ENCODE measurements at regions not wholly inside any gene's neighbourhood (a gene's known extent, or its start where the extent isn't known, plus 50 kb on each side); places are given as distances from the start of the nearest gene placed in this dataset.

DNA sequence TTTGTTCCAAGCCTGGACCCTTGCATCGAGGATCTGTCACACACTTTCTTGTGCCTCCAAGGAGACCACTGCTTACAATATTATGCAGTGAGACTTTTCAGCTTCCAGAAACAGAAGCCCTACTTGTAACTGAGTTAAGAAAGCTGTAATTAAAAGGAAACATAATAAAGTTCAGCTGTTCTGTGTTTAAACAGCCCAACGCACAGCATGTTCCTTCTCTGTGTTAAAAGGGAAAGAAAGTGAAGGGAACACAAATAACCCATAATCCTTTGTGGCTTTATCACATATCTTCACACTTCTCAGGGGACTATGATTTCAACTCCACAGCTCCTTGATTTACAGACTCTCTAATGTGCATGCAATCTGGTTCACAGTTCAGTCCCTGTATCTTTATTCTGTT, 200.3 kb upstream of the MTNR1B start:
- Mint-ChIP-seq H3K4me1 (ENCODE audit: unreplicated experiment) (peaks cover 53% of the 10 kb centered on the region), H3K36me3 (ENCODE audit: low read depth, unreplicated experiment) (no peaks in the 10 kb centered on the region), H3K27me3 (ENCODE audit: unreplicated experiment) (peaks cover 7% of the 10 kb centered on the region), H3K27ac (ENCODE audit: unreplicated experiment) (no peak overlapping the region), H3K9me3 (ENCODE audit: unreplicated experiment) (no peaks in the 10 kb centered on the region), H3K4me3 (ENCODE audit: unreplicated experiment) (no peak overlapping the region)
- DNase-seq (ENCODE audit: low spot score): no peak
- TF ChIP-seq, protein P1, sequence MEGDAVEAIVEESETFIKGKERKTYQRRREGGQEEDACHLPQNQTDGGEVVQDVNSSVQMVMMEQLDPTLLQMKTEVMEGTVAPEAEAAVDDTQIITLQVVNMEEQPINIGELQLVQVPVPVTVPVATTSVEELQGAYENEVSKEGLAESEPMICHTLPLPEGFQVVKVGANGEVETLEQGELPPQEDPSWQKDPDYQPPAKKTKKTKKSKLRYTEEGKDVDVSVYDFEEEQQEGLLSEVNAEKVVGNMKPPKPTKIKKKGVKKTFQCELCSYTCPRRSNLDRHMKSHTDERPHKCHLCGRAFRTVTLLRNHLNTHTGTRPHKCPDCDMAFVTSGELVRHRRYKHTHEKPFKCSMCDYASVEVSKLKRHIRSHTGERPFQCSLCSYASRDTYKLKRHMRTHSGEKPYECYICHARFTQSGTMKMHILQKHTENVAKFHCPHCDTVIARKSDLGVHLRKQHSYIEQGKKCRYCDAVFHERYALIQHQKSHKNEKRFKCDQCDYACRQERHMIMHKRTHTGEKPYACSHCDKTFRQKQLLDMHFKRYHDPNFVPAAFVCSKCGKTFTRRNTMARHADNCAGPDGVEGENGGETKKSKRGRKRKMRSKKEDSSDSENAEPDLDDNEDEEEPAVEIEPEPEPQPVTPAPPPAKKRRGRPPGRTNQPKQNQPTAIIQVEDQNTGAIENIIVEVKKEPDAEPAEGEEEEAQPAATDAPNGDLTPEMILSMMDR (IDR thresholded peaks at IDR 0.05; ENCODE audit: unreplicated experiment): no peak

DNA sequence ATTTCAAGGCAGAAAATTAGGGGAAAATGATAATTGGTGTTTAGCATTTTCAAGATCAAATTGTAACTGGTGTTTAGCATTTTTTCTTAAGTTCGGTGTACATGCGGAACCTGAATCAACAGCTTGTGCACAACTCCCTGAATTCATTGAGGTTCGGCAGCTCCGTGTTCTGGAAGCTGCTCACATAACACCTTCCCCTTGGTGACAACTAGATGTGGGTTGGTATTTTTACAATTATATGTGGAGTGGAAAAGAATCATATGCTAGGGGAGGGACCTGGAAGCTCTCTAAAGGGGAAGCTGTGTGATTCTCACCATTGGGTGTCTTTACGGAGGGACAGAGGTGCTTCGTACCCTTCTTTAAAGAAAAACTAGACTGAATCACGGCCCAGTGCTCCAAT, 199.0 kb upstream of the MTNR1B start:
- TF ChIP-seq, protein P1 (IDR thresholded peaks at IDR 0.05; ENCODE audit: unreplicated experiment): no peak
- Mint-ChIP-seq H3K27me3 (ENCODE audit: unreplicated experiment) (peaks cover 7% of the 10 kb centered on the region), H3K4me3 (ENCODE audit: unreplicated experiment) (no peak overlapping the region), H3K36me3 (ENCODE audit: low read depth, unreplicated experiment) (no peaks in the 10 kb centered on the region), H3K27ac (ENCODE audit: unreplicated experiment) (no peak overlapping the region), H3K4me1 (ENCODE audit: unreplicated experiment) (peaks cover 41% of the 10 kb centered on the region), H3K9me3 (ENCODE audit: unreplicated experiment) (no peaks in the 10 kb centered on the region)
- no peak for DNase-seq (ENCODE audit: low spot score)

DNA sequence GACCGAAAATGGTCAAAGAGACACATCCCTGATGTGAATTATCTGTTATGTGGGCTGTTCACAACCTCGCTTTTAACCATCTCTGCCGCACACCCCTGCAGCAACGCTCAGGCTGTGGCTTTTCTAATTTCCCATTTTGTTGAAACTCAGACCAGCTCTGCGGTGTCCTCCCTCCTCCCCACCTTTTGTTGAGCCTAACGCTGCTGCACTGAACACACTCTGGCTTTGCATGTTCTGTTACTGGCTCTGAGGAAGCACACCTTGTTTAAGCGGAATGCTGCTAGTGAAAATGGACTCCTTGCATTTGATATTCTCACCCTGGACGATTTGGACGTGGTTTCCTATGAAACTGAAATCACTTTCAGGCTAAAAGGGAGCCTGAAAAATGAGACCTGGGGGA, 198.5 kb upstream of the MTNR1B start:
- Mint-ChIP-seq H3K4me3 (ENCODE audit: unreplicated experiment) (no peak overlapping the region), H3K27me3 (ENCODE audit: unreplicated experiment) (peaks cover 7% of the 10 kb centered on the region), H3K4me1 (ENCODE audit: unreplicated experiment) (peaks cover 35% of the 10 kb centered on the region), H3K9me3 (ENCODE audit: unreplicated experiment) (no peaks in the 10 kb centered on the region), H3K27ac (ENCODE audit: unreplicated experiment) (no peak overlapping the region), H3K36me3 (ENCODE audit: low read depth, unreplicated experiment) (no peaks in the 10 kb centered on the region)
- TF ChIP-seq, protein P1 (IDR thresholded peaks at IDR 0.05; ENCODE audit: unreplicated experiment): no peak
- no peak for DNase-seq (ENCODE audit: low spot score)

DNA sequence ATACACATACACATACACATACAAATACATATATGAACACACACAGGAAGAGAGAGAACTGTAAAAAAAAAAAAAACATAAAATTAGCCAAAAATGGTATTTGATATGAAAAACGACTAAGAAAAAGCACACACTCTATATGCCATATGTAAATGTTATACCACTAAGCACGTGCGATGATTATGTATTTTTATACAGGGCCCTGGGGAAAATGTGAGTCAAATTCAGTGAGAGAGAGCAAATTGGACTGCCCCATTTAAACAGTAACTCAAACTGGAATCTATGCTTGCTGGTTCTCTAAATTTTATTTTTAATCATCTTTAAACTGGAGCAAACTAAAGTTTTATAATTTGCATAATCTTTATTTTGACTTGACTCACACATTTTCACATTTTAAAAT, 197.8 kb upstream of the MTNR1B start:
- Mint-ChIP-seq H3K4me1 (ENCODE audit: unreplicated experiment) (peaks cover 29% of the 10 kb centered on the region), H3K9me3 (ENCODE audit: unreplicated experiment) (no peaks in the 10 kb centered on the region), H3K27ac (ENCODE audit: unreplicated experiment) (no peak overlapping the region), H3K36me3 (ENCODE audit: low read depth, unreplicated experiment) (no peaks in the 10 kb centered on the region), H3K27me3 (ENCODE audit: unreplicated experiment) (peaks cover 2% of the 10 kb centered on the region), H3K4me3 (ENCODE audit: unreplicated experiment) (no peak overlapping the region)
- TF ChIP-seq, protein P1 (IDR thresholded peaks at IDR 0.05; ENCODE audit: unreplicated experiment): no peak
- DNase-seq (ENCODE audit: low spot score): no peak

DNA sequence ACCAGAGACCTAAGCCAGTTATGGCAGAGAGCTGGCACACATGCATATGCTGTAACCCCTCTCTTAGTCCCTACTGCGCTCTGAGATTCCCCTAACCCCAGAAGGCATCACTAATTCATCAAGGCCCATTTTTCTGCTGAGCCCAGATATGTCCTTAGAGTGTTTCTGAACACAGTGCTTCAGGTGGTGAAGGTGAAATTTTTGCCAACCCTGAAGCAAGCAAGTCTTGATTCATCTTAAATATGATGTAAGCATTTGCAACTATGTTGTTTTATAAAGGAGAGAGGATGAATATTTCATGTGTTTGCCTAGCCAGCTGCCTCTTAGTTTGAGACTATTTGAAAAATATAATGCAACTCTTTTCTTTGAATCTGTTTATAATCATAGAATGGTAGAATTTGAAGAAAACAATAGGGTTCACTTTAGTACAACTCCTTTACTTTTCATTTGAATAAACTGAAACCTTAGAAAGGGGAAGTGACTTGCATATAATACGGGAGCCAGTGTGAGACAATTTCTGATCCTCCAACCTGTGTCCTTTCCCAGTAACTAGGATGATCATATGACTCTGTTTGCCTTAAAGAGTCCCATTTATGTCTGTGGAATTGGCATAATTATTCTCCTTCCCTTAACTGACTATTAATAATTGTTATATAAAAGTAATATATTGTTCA, 194.3 kb upstream of the MTNR1B start:
- TF ChIP-seq, protein P1 (IDR thresholded peaks at IDR 0.05; ENCODE audit: unreplicated experiment): no peak
- DNase-seq (ENCODE audit: low spot score): no peak
- no peak overlapping the region for H3K4me3 Mint-ChIP-seq (ENCODE audit: unreplicated experiment)
- no peaks in the 10 kb centered on the region for H3K9me3 Mint-ChIP-seq (ENCODE audit: unreplicated experiment)
- no peaks in the 10 kb centered on the region for H3K27me3 Mint-ChIP-seq (ENCODE audit: unreplicated experiment)
- no peak overlapping the region for H3K27ac Mint-ChIP-seq (ENCODE audit: unreplicated experiment)
- peaks cover 4% of the 10 kb centered on the region for H3K4me1 Mint-ChIP-seq (ENCODE audit: unreplicated experiment)
- H3K36me3 Mint-ChIP-seq (ENCODE audit: low read depth, unreplicated experiment): no peaks in the 10 kb centered on the region

Data from endothelial cell (in vitro differentiated cells).